ENCODE measurements at regions not wholly inside any gene's neighbourhood (a gene's known extent, or its start where the extent isn't known, plus 50 kb on each side); places are given as distances from the start of the nearest gene placed in this dataset.

GRCh38 chr2:9145752-9146430 lies 60.7 kb upstream of the ASAP2 start:
- Histone ChIP-seq H3K4me3 (no peak overlapping the region), H3K27me3 (no peaks in the 10 kb centered on the region), H3K9me3 (no peaks in the 10 kb centered on the region), H3K27ac (no peak overlapping the region), H3K4me1 (peaks cover 0 to 5% (median 0%) of the 10 kb centered on the region in 3 donors), H3K36me3 (no peaks in the 10 kb centered on the region)
- DNase-seq (no peak), ATAC-seq (no peak), FAIRE-seq (no peak)
- 76 to 85% methylated on average over 28 of the region's 28 CpGs for WGBS, 2 donors
- intact Hi-C loops (cut with DNase I) = loop anchor here in 1 of 3 donors (10.0 kb wide), 1 partner anchor 189 kb away; no protein-coding TSS in a partner anchor
- TF ChIP-seq CTCF (IDR thresholded peaks at IDR 0.05) = no peak

- ATAC-seq = no peak
- Histone ChIP-seq H3K4me1 (peaks cover 0 to 5% (median 0%) of the 10 kb centered on the region in 3 donors), H3K4me3 (no peak overlapping the region), H3K27me3 (no peaks in the 10 kb centered on the region), H3K27ac (no peak overlapping the region), H3K36me3 (no peaks in the 10 kb centered on the region), H3K9me3 (no peaks in the 10 kb centered on the region)
- no peak for FAIRE-seq
- no peak for DNase-seq
- TF ChIP-seq CTCF (IDR thresholded peaks at IDR 0.05) = no peak
- WGBS, 2 donors = 64 to 71% methylated on average over 13 of the region's 13 CpGs
- intact Hi-C loops (cut with DNase I) = loop anchor here in 1 of 3 donors (10.0 kb wide), 1 partner anchor 190 kb away; no protein-coding TSS in a partner anchor
Observed at GRCh38 chr2:9145109-9145751, 61.4 kb upstream of the ASAP2 start.

GRCh38 chr2:9144617-9145016 lies 62.0 kb upstream of the ASAP2 start:
- Histone ChIP-seq H3K27me3 (no peaks in the 10 kb centered on the region), H3K9me3 (no peaks in the 10 kb centered on the region), H3K36me3 (no peaks in the 10 kb centered on the region), H3K4me3 (no peak overlapping the region), H3K27ac (no peak overlapping the region), H3K4me1 (peaks cover 0 to 5% (median 0%) of the 10 kb centered on the region in 3 donors)
- intact Hi-C loops (cut with DNase I) = loop anchor here in 2 of 3 donors (5.0 to 10.0 kb wide), 2 partner anchors 188 to 190 kb away; no protein-coding TSS in a partner anchor
- ATAC-seq (no peak), FAIRE-seq (no peak), DNase-seq (no peak)
- 74 to 86% methylated on average over 5 of the region's 5 CpGs for WGBS, 2 donors
- no peak for TF ChIP-seq CTCF (IDR thresholded peaks at IDR 0.05)

- H3K36me3 ChIP-seq = no peaks in the 10 kb centered on the region
- intact Hi-C loops (cut with DNase I) = loop anchor here in 2 of 3 donors (5.0 to 10.0 kb wide), 2 partner anchors 188 to 191 kb away; no protein-coding TSS in a partner anchor
- DNase-seq (no peak), FAIRE-seq (no peak), ATAC-seq (no peak)
- peaks cover 0 to 5% (median 0%) of the 10 kb centered on the region in 3 donors for H3K4me1 ChIP-seq
- WGBS, 2 donors = 87 to 95% methylated on average over 1 of the region's 1 CpG
- no peaks in the 10 kb centered on the region for H3K9me3 ChIP-seq
- no peak overlapping the region for H3K4me3 ChIP-seq
- H3K27ac ChIP-seq = no peak overlapping the region
- H3K27me3 ChIP-seq = no peaks in the 10 kb centered on the region
- TF ChIP-seq CTCF (IDR thresholded peaks at IDR 0.05) = no peak
Observed at GRCh38 chr2:9144046-9144445, 62.6 kb upstream of the ASAP2 start.

Measured in pancreas (tissue), 10 donors.